GM18907 (cell line): ENCODE measurements at regions not wholly inside any gene's neighbourhood (a gene's known extent, or its start where the extent isn't known, plus 50 kb on each side); places are given as distances from the start of the nearest gene placed in this dataset.
A peak's percentile ranks its signal among the peaks of the same experiment; 100 is the strongest.

Experiments
- ATAC-seq: cut with Tn5 transposase; IDR thresholded peaks from one replicate; pipeline ENCODE4 v1.9.1; 2021; ENCODE audit warnings: mild to moderate bottlenecking, moderate library complexity; ENCODE audit not compliant: unreplicated experiment

GRCh38 chr3:94179059-94179458 lies 116.2 kb downstream of the NSUN3 start:
- no peak for ATAC-seq

- no peak for ATAC-seq
These were observed 120.7 kb downstream of the NSUN3 start for GRCh38 chr3:94183551-94183950.

GRCh38 chr3:94184781-94185180 lies 121.9 kb downstream of the NSUN3 start:
- no peak for ATAC-seq

- no peak for ATAC-seq
These were observed 122.9 kb downstream of the NSUN3 start for GRCh38 chr3:94185753-94186152.

- ATAC-seq: no peak
These were observed 124.8 kb downstream of the NSUN3 start for GRCh38 chr3:94187697-94188096.

GRCh38 chr3:94195381-94195780 lies 132.5 kb downstream of the NSUN3 start:
- ATAC-seq: no peak

GRCh38 chr3:94206291-94206690 lies 143.4 kb downstream of the NSUN3 start:
- ATAC-seq: no peak

- ATAC-seq: no peak
These were observed 147.4 kb downstream of the NSUN3 start for GRCh38 chr3:94210256-94210655.

GRCh38 chr3:94217406-94217805 lies 154.5 kb downstream of the NSUN3 start:
- ATAC-seq: no peak

- ATAC-seq: no peak
These were observed 157.6 kb downstream of the NSUN3 start for GRCh38 chr3:94220426-94220825.

GRCh38 chr3:94221829-94222228 lies 159.0 kb downstream of the NSUN3 start:
- no peak for ATAC-seq

GRCh38 chr3:94225148-94225865 lies 162.4 kb downstream of the NSUN3 start:
- ATAC-seq: no peak

GRCh38 chr3:94226078-94226477 lies 163.2 kb downstream of the NSUN3 start:
- ATAC-seq: no peak

GRCh38 chr3:94232921-94233320 lies 170.1 kb downstream of the NSUN3 start:
- ATAC-seq: no peak

- ATAC-seq: peak; percentile 83
These were observed 171.4 kb downstream of the NSUN3 start for GRCh38 chr3:94234177-94234788.

GRCh38 chr3:94241986-94242385 lies 179.1 kb downstream of the NSUN3 start:
- ATAC-seq: no peak

- ATAC-seq: no peak
These were observed 183.3 kb downstream of the NSUN3 start for GRCh38 chr3:94246171-94246570.

GRCh38 chr3:94248042-94248441 lies 185.2 kb downstream of the NSUN3 start:
- ATAC-seq: no peak

GRCh38 chr3:94249491-94250079 lies 186.7 kb downstream of the NSUN3 start:
- peak; percentile 90 for ATAC-seq

GRCh38 chr3:94251566-94251965 lies 188.7 kb downstream of the NSUN3 start:
- no peak for ATAC-seq

GRCh38 chr3:94252316-94252715 lies 189.5 kb downstream of the NSUN3 start:
- ATAC-seq: no peak
